Esophagus (tissue), 2 donors: ENCODE measurements at regions not wholly inside any gene's neighbourhood (a gene's known extent, or its start where the extent isn't known, plus 50 kb on each side); places are given as distances from the start of the nearest gene placed in this dataset.

Experiments
- H3K27ac ChIP-seq, 2 donors: one replicate each; pipeline ENCODE4 v1.5.1; 2013; ENCODE audit warnings: low read depth in 2 of 2, mild to moderate bottlenecking in 2 of 2, inconsistent platforms in 1 of 2, low read length in 1 of 2, moderate library complexity in 1 of 2
- H3K27me3 ChIP-seq, 2 donors: one replicate each; pipeline ENCODE4 v1.6.1; 2013; ENCODE audit warnings: low read length in 2 of 2, control low read depth in 1 of 2, mild to moderate bottlenecking in 1 of 2; ENCODE audit not compliant: insufficient read depth in 2 of 2, control insufficient read depth in 1 of 2
- H3K36me3 ChIP-seq, 2 donors: one replicate each; pipeline ENCODE4 v1.6.1; 2013; ENCODE audit warnings: low read length in 1 of 2; ENCODE audit not compliant: control insufficient read depth in 2 of 2, insufficient read depth in 2 of 2
- H3K4me1 ChIP-seq, 2 donors: one replicate each; pipeline ENCODE4 v1.6.1; 2013; ENCODE audit warnings: low read length in 1 of 2; ENCODE audit not compliant: control insufficient read depth in 2 of 2, insufficient read depth in 2 of 2
- H3K4me3 ChIP-seq, 2 donors: one replicate each; pipeline ENCODE4 v1.5.1; 2013; ENCODE audit warnings: low read length in 2 of 2, mild to moderate bottlenecking in 2 of 2, low read depth in 1 of 2, moderate library complexity in 1 of 2
- H3K9me3 ChIP-seq, 2 donors: one replicate each; pipeline ENCODE4 v1.6.1; 2013; ENCODE audit warnings: mild to moderate bottlenecking in 2 of 2, low read depth in 1 of 2, low read length in 1 of 2, moderate library complexity in 1 of 2; ENCODE audit not compliant: control insufficient read depth in 2 of 2, insufficient read depth in 1 of 2
- WGBS, 2 donors: extraction: QIAGEN DNeasy Blood & Tissue Kit; methylation state at CpG; one replicate each; pipeline ENCODE4 v1.1.7; 2013; 5-methylcytosine and 5-hydroxymethylcytosine counted together
- donor health status: healthy with polysubstance abuse.
- donor health status: Bipolar disorder and iron deficiency.

DNA sequence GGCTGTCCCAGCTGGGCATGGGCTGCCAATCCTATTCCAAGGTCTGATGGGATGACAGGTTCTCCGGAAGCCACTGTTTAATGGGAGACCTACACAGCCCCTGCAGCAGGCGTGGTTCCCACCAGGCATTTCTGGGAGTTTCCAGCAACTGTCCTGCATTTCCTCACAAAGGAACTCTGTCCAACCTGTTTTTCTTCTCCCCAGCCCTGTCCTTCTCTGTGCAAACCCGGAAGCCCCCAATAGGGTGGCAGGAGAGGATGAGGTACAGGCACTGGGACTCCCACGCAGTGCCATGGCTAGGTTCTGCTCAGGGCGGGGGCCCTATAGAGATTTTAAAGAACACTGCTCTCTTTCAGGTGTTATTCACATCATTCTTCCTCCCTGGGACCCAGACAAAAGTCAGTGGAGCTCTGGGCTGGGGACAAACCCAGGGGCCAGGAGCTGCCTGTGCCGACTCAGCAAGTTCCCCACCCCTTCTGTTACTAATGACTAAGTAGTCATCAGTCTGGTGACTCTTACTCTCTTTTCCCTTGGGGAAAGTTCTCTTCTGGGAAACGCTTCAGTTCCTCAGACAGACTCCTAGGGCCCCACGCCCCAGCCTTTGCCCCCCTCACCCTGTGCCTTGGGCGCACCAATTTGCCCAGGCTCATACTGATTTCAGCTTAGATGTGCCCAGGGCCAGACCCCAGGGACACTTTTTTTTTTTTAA, 97.7 kb downstream of the CD47 start:
- no peaks in the 10 kb centered on the region for H3K27me3 ChIP-seq
- no peaks in the 10 kb centered on the region for H3K9me3 ChIP-seq
- H3K4me1 ChIP-seq, result peaks cover 4 to 7% of the 10 kb centered on the region in 2 donors
- no peaks in the 10 kb centered on the region for H3K36me3 ChIP-seq
- WGBS, 2 donors, result 51 to 60% methylated on average over 9 of the region's 9 CpGs
- peak overlapping the region; percentile 83 to 90 for H3K27ac ChIP-seq
- no peak overlapping the region for H3K4me3 ChIP-seq

DNA sequence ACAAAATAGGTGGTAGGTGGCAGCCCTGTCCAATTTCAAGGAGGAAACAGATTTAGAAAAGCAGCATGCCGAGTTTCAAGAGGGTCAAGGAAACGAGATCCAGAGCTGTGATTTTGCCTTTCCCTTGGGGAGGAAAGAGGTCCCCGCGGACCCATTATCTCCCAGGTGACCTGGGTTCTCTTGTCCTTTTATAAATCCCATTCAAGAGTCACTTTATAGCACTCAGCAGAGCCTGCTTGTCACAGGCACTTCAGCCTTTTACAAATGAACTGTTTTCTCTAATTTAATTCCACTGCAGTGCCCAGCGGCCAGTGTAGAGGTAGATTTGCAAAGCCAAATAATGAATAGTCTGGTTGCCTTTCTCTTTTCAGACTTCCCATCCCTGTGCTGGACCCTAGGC, 99.9 kb downstream of the CD47 start:
- 91 to 96% methylated on average over 5 of the region's 5 CpGs for WGBS, 2 donors
- H3K4me1 ChIP-seq, result peaks cover 7 to 8% of the 10 kb centered on the region in 2 donors
- H3K36me3 ChIP-seq, result no peaks in the 10 kb centered on the region
- H3K27ac ChIP-seq, result no peak overlapping the region
- H3K27me3 ChIP-seq, result no peaks in the 10 kb centered on the region
- H3K4me3 ChIP-seq, result no peak overlapping the region
- H3K9me3 ChIP-seq, result no peaks in the 10 kb centered on the region

DNA sequence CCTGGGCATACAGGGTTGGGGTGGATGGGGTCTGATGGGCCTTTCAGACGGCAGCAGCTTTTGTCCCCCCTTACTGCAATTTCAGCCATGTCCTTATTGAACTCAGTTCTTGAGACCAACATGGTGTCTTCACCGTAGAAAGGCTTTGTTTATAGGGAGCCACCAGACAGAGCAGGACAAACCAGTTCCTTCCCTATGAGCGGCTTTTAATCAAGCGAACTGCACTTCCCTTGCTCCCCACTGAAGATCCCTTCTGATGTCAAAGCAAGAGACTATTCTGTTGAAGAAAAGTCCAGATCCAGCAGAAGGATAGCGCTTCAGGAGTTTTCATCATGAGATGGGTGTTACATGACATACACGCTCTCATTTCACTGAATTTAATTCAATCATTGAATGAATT, 100.4 kb downstream of the CD47 start:
- Histone ChIP-seq H3K27ac (no peak overlapping the region), H3K4me3 (no peak overlapping the region), H3K27me3 (no peaks in the 10 kb centered on the region), H3K4me1 (peaks cover 7 to 8% of the 10 kb centered on the region in 2 donors), H3K36me3 (no peaks in the 10 kb centered on the region), H3K9me3 (no peaks in the 10 kb centered on the region)
- 87 to 89% methylated on average over 6 of the region's 6 CpGs for WGBS, 2 donors

DNA sequence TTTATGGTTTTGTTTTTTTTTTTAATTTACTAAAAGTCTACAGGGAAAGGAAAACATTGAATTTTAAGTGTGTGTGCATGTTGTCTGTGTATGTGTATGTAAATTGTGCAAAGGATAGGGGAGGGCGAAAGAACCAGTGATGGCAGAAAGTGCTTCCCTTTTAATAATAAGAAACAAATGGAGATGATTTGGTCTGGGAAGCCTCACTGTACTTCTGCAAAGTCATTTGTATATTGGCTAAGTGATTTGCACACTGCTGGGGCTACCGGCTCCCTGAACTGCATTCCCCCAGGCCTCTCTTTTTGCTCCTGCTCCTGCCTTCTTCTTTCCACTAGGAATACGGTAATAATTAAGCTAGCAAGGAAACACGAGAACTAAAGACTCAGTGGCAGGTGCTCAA, 101.2 kb downstream of the CD47 start:
- Histone ChIP-seq H3K4me1 (peaks cover 7 to 8% of the 10 kb centered on the region in 2 donors), H3K27ac (no peak overlapping the region)
- 35 to 54% methylated on average over 4 of the region's 4 CpGs for WGBS, 2 donors

DNA sequence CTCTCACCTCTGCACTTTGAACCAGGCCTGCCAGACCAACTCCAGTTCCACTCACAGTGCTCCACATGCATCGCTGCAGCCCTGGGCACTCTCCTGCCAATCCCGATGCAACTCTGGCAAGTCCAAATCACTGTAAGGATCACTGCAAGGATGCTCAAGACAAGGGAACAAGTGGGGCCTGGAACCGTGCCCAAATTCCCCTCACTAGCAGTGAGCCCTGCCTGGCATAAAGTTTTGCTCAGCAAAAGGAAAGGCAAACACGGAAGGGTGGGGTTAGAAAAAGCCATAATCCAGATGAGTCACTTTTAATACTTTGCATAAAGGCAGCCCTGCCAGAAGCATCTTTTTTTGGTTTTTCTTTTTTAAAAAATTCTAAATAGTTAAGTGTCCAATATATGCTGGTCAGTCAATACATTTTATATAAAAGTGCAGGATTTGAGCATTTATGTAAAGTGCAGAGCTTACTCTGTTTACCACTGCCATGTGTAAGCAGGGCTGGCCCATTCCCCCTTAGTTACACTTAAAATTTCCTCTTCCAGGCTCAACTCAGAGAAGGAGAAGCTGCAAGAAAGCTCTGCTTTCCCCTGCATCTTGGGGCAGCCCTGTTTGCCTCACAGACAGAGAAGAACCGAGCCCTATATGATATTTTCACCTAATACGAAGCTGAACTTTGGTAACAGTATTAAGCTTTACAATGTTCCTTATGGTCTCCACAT, 102.2 kb downstream of the CD47 start:
- Histone ChIP-seq H3K9me3 (no peaks in the 10 kb centered on the region), H3K36me3 (no peaks in the 10 kb centered on the region), H3K27ac (peak overlapping the region; percentile 70 to 87), H3K27me3 (no peaks in the 10 kb centered on the region), H3K4me1 (peaks cover 7 to 8% of the 10 kb centered on the region in 2 donors), H3K4me3 (no peak overlapping the region)
- WGBS, 2 donors, result 28 to 47% methylated on average over 6 of the region's 6 CpGs

More for the DNA sequence above, 101.2 kb downstream of the CD47 start:
- Histone ChIP-seq H3K27me3 (no peaks in the 10 kb centered on the region), H3K9me3 (no peaks in the 10 kb centered on the region), H3K36me3 (no peaks in the 10 kb centered on the region), H3K4me3 (no peak overlapping the region)

DNA sequence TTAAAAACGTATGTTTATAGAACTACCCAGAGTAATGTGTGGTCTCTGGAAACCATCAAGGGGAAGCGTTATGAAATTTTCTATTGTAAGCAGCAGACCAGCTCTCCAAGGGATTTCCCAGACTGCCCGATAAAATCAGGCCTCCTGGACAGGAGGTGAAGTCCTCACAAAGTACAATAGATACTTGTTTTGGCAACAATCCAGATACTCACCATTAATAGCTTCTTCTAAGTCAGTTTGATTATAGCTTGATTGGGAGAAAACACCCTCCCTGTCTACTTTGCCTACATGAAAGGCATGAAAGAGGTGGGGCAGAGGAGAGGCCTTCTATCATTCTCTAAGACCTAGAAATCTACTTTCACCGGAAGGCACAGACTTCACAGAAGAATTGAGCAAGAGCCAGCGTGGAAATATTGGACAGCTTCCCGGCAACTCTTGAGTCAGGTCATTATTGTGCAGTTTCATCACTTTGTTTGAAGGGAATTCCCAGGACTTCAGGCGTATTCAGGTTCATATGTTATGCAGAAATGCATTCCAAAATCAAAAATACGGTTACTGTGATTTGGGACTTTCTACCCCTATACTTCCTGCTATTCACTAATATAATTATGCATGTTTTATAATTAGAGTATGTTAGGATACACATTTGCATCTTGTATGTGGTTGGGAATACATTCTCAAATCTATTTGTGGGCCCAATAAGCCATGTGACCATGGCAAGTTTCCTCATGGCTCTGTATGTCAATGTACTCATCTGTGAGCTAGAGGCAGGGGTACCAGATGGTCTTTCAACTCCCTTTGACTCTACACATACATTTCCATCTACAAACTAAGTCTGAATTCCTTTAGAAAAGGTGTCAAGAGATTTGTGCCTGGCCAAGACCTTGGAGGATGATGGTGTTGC, 103.5 kb downstream of the CD47 start:
- H3K4me3 ChIP-seq, result no peak overlapping the region
- H3K27ac ChIP-seq, result peak overlapping the region; percentile 60 to 86
- H3K9me3 ChIP-seq, result no peaks in the 10 kb centered on the region
- 18 to 25% methylated on average over 8 of the region's 8 CpGs for WGBS, 2 donors
- no peaks in the 10 kb centered on the region for H3K36me3 ChIP-seq
- H3K4me1 ChIP-seq, result peaks cover 5 to 7% of the 10 kb centered on the region in 2 donors
- H3K27me3 ChIP-seq, result no peaks in the 10 kb centered on the region

DNA sequence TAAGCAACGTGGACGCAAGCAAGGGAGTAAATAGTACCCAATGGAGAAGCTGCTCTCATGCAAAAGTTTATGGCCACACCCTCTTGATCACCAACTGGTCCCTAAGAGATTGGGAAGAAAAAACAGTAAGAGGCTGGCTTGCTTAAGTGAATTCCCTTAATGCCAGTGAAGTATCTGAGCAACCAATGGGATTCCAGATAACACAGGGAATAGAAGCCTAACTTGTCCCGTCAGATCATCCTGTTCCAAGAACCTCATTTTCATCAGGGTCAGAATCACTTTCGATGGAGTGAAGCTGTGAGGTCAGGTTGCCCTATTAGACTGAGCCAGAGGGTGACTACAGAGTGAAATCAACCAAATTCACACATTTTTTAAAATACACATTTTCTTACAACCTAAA, 104.3 kb downstream of the CD47 start:
- Histone ChIP-seq H3K9me3 (no peaks in the 10 kb centered on the region), H3K27ac (no peak overlapping the region), H3K4me3 (no peak overlapping the region), H3K36me3 (no peaks in the 10 kb centered on the region), H3K27me3 (no peaks in the 10 kb centered on the region), H3K4me1 (peaks cover 5 to 9% of the 10 kb centered on the region in 2 donors)
- WGBS, 2 donors, result 65 to 67% methylated on average over 4 of the region's 4 CpGs

DNA sequence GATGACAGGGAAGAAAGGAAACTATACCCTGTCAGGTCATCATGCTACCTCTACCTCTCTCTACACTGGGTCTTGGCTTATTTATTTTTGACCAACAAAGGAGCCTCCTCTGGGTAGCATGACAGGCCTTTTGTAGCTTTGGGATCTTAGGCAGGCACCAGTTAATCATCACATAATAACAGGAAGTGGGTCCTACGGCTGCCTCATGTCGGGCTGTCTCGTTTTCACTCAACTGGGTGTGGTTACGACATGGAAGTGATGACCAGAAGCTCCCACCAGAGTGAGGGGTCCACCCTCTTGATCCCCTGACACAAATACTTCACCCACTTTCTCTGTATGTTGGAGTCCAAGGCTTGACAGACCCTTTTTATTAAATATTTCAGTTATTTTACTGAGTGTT, 105.3 kb downstream of the CD47 start:
- Histone ChIP-seq H3K27me3 (no peaks in the 10 kb centered on the region), H3K4me1 (peaks cover 5 to 9% of the 10 kb centered on the region in 2 donors), H3K4me3 (no peak overlapping the region), H3K27ac (no peak overlapping the region), H3K36me3 (no peaks in the 10 kb centered on the region), H3K9me3 (no peaks in the 10 kb centered on the region)
- WGBS, 2 donors, result 54 to 76% methylated on average over 4 of the region's 4 CpGs

DNA sequence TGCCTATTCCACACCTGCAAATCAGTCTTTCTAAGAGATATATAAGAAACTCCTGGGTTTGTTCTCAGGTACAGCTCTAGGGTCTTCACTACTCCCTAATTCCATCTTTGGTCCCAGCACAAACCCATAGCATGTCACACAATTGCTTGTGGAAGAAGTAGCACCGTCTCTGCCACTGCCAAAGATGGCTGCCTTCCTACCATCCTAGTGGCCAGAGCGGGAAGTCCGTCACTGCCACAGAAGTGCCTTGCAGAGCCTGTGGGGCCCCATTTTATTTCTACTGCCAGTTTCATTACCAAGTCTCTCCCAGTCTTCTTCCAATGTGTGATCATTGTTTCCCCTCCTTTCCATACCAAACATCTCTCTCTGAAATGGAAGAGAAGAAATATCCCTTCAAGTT, 107.6 kb downstream of the CD47 start:
- WGBS, 2 donors, result 92 to 98% methylated on average over 3 of the region's 3 CpGs
- Histone ChIP-seq H3K27me3 (no peaks in the 10 kb centered on the region), H3K4me3 (no peak overlapping the region), H3K9me3 (no peaks in the 10 kb centered on the region), H3K36me3 (no peaks in the 10 kb centered on the region), H3K4me1 (peaks cover 2 to 7% of the 10 kb centered on the region in 2 donors), H3K27ac (no peak overlapping the region)
